GM13976 (cell line): ENCODE measurements at regions not wholly inside any gene's neighbourhood (a gene's known extent, or its start where the extent isn't known, plus 50 kb on each side); places are given as distances from the start of the nearest gene placed in this dataset.

Source experiments
- DNase-seq: peaks from one replicate; pipeline ENCODE4 v3.0.0; 2012; ENCODE audit warnings: low spot score
- CTCF ChIP-seq: IDR thresholded peaks from 2 replicates; pipeline ENCODE4 v1.5.1; 2012; ENCODE audit warnings: borderline replicate concordance, mild to moderate bottlenecking; ENCODE audit not compliant: insufficient read depth; ENCODE audit errors: extremely low read depth, missing control alignments, control extremely low read depth
- in situ Hi-C: fragments of 300-500 bp; cut with MboI; formaldehyde crosslinking; loops from one replicate; pipeline ENCODE4 v1.12.0; 2022; ENCODE audit warnings: low sequenced_read_pairs, mixed read lengths, inconsistent platforms; ENCODE audit not compliant: unreplicated experiment

DNA sequence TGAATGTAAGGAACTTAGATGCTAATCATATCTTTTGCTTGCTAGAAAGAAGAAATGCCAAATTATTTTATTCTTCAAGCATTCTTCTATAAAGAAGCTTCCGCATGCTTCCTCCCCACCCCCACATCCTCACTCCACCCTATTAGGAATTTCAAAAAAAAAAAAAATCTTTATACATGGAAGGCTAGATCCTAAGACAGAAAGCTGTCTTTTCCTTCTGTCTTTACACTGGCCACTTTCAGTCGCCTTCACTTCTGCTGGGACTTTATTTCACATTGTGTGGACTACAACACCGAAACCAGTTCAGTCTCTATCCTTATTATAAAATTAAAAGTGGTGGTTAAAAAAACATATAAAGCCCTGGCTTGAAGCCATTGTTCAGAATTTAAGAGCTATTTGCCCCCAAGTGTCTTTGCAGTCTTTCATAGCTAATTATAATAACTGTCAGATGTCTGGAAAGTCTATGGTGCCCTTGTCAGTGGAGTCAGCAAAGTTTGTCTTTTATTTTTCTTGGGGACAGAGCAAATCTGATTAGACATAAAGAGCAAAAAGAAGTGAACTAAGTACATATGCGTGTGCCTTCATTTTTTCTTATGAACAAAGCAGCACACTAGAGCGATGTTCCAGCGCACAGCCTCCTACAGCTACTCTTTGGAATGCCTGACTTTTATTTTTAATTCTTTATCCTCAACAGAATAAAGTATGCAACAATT, 297.7 kb downstream of the PTPRC start:
- no peak for TF ChIP-seq CTCF
- in situ Hi-C loops, result no loop called here
- DNase-seq, result no peak

GRCh38 chr1:198937231-198938031, 298.6 kb downstream of the PTPRC start:
- TF ChIP-seq CTCF, result no peak
- in situ Hi-C loops, result no loop called here
- DNase-seq, result peak; percentile 69

DNA sequence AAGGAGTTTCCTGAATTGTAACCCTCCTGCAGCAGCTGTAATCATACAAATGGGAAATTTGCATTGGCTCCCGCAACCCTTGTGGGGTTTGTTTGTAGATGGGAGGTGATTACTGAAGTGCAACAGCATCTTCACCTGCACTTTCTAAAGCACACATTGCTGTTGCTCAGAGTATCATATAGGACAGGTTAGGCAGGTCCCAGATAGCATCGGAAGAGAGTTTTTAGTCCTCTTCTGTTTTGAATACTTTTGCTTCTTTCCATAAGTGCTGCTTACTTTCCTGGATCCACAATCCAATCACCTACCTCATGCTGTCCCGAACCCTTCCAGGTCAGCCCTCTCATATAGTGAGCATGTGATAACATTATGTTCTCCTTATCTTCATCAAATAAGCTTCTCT, 300.4 kb downstream of the PTPRC start:
- no peak for DNase-seq
- in situ Hi-C loops, result no loop called here
- no peak for TF ChIP-seq CTCF

DNA sequence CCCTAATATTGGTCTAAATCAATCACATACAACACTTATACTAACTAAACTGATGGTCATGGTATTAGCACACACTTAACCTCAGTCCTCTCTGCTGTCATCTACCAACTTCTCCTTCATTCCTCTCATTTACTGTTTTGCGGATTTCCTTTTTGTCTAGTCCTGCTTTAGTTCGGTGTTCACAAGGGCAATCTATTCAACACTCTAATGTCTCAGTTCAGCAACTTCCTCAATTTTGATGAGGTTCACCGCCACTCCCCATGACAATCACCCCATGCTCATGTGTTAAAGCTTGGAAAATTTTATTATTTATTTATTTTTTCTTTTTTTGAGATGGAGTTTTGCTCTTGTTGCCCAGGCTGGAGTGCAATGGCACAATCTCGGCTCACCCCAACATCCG, 301.1 kb downstream of the PTPRC start:
- no peak for TF ChIP-seq CTCF
- DNase-seq, result no peak
- in situ Hi-C loops, result no loop called here

GRCh38 chr1:198942466-198942865, 303.6 kb downstream of the PTPRC start:
- TF ChIP-seq CTCF, result no peak
- DNase-seq, result no peak
- in situ Hi-C loops, result no loop called here

DNA sequence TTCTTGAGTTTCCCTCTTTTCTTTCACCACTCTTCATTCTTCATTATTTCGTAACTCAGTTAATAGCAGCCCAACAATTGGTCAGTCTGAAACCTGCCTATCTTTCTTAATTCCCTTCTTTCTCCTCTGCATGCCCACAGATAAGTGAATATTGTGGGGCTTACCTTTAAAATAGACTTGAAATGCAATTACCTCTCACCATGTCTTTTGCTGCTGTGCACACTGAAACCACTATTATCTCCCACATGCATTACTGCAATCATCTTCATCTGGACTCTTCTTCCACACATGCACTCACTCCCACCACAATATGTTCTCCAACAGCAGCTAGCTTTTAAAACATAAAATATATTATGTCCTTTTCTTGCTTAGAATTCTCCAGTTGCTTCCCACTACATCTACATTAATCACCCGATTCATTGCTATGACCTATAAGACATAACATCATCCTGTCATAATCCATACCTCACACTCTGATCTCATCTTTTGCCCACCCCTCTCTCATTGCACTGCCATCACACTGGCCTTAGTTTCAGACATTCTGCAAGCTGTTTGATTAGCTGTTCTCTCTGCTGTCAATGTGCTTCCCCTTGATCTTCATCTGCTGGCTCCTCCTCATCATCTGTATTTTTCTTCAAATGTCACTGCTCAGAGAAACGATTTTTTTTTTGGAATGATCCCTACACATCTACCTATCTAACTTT, 304.8 kb downstream of the PTPRC start:
- in situ Hi-C loops, result no loop called here
- no peak for TF ChIP-seq CTCF
- no peak for DNase-seq
